ENCODE measurements at regions not wholly inside any gene's neighbourhood (a gene's known extent, or its start where the extent isn't known, plus 50 kb on each side); places are given as distances from the start of the nearest gene placed in this dataset.

- Histone ChIP-seq H3K36me3 (no peaks in the 10 kb centered on the region), H3K4me1 (peaks cover 5 to 13% (median 6%) of the 10 kb centered on the region in 4 donors), H3K4me3 (no peak overlapping the region), H3K9me3 (no peaks in the 10 kb centered on the region), H3K27me3 (no peaks in the 10 kb centered on the region), H3K27ac (no peak overlapping the region)
- intact Hi-C loops (cut with DNase I; ENCODE audit: low total_unique reads) = no loop called here
- TF ChIP-seq CTCF (IDR thresholded peaks at IDR 0.05) (no peak), EP300 (IDR thresholded peaks at IDR 0.05) (no peak), POLR2AphosphoS5 (IDR thresholded peaks at IDR 0.05) (no peak), POLR2A (IDR thresholded peaks at IDR 0.05) (no peak)
- no peak for DNase-seq
- 73 to 80% (median 75%) methylated on average over 7 of the region's 7 CpGs for WGBS, 5 donors
Observed at GRCh38 chr6:134458857-134459657, 141.1 kb upstream of the SGK1 start.

GRCh38 chr6:134457941-134458340 is 140.0 kb upstream of the SGK1 start:
- H3K27me3 ChIP-seq = no peaks in the 10 kb centered on the region
- 83 to 92% (median 90%) methylated on average over 5 of the region's 5 CpGs for WGBS, 5 donors
- H3K4me1 ChIP-seq = peaks cover 5 to 13% (median 8%) of the 10 kb centered on the region in 4 donors
- DNase-seq = no peak
- TF ChIP-seq POLR2AphosphoS5 (IDR thresholded peaks at IDR 0.05) (no peak), EP300 (IDR thresholded peaks at IDR 0.05) (no peak), POLR2A (IDR thresholded peaks at IDR 0.05) (no peak), CTCF (IDR thresholded peaks at IDR 0.05) (no peak)
- H3K36me3 ChIP-seq = no peaks in the 10 kb centered on the region
- intact Hi-C loops (cut with DNase I; ENCODE audit: low total_unique reads) = no loop called here
- H3K27ac ChIP-seq = no peak overlapping the region
- H3K9me3 ChIP-seq = no peaks in the 10 kb centered on the region
- H3K4me3 ChIP-seq = no peak overlapping the region

- TF ChIP-seq CTCF (IDR thresholded peaks at IDR 0.05) (no peak), EP300 (IDR thresholded peaks at IDR 0.05) (no peak), POLR2AphosphoS5 (IDR thresholded peaks at IDR 0.05) (no peak), POLR2A (IDR thresholded peaks at IDR 0.05) (no peak)
- peaks cover 5 to 13% (median 8%) of the 10 kb centered on the region in 4 donors for H3K4me1 ChIP-seq
- no peaks in the 10 kb centered on the region for H3K27me3 ChIP-seq
- H3K9me3 ChIP-seq = no peaks in the 10 kb centered on the region
- WGBS, 5 donors = 79 to 93% (median 87%) methylated on average over 2 of the region's 2 CpGs
- H3K27ac ChIP-seq = no peak overlapping the region
- intact Hi-C loops (cut with DNase I; ENCODE audit: low total_unique reads) = no loop called here
- no peak for DNase-seq
- H3K36me3 ChIP-seq = no peaks in the 10 kb centered on the region
- no peak overlapping the region for H3K4me3 ChIP-seq
Observed at GRCh38 chr6:134456226-134456625, 138.3 kb upstream of the SGK1 start.

- Histone ChIP-seq H3K27me3 (no peaks in the 10 kb centered on the region), H3K9me3 (no peaks in the 10 kb centered on the region), H3K4me3 (no peak overlapping the region), H3K27ac (no peak overlapping the region), H3K4me1 (peaks cover 5 to 13% (median 8%) of the 10 kb centered on the region in 4 donors), H3K36me3 (no peaks in the 10 kb centered on the region)
- WGBS, 5 donors = 80 to 95% (median 89%) methylated on average over 3 of the region's 3 CpGs
- TF ChIP-seq POLR2AphosphoS5 (IDR thresholded peaks at IDR 0.05) = no peak
- no peak for TF ChIP-seq CTCF (IDR thresholded peaks at IDR 0.05)
- TF ChIP-seq POLR2A (IDR thresholded peaks at IDR 0.05) = no peak
- TF ChIP-seq EP300 (IDR thresholded peaks at IDR 0.05) = no peak
- DNase-seq = no peak
- intact Hi-C loops (cut with DNase I; ENCODE audit: low total_unique reads) = no loop called here
Observed at GRCh38 chr6:134455319-134455718, 137.4 kb upstream of the SGK1 start.
